ENCODE measurements at regions not wholly inside any gene's neighbourhood (a gene's known extent, or its start where the extent isn't known, plus 50 kb on each side); places are given as distances from the start of the nearest gene placed in this dataset.

DNA sequence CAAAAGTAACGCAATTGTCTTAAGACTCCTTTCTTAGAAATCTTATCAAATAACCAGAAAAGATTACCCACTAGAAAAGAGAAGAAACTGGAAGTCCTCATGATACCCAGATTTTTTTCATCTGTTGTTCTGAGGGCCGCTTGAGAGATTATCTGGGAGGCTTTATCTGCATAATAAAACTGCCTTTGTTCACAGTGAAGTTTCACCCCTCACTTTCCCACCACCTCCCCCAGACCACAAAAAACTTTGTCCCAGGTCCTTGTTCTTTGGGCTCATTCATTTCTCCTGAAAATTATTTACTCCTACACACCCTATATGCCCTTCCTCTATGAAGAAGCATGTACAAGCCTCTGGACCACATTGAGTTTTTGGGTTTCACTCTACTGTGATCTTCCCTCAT lies 745.1 kb upstream of the COBL start:
- no peak for DNase-seq (ENCODE audit: low spot score)

DNA sequence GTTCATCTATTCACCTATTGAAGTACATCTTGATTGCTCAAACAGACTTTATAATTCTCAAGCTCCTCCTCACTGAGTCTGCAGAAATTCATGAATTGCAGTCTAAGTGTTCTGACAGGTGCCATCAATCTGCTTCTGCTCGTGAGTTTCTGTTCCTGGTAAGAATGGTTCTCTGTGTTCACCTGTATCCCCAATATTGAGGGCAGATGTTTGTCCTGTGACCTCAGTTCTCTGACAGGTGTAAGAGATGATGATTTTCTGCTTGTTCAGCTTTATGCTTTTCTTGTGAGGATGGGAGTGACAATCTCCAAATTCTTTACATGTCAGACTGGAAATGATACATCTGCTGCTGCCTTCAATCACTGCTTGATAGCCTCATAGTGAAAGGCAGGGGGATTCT lies 736.9 kb upstream of the COBL start:
- DNase-seq (ENCODE audit: low spot score): no peak

- no peak for DNase-seq (ENCODE audit: low spot score)
These were observed 714.1 kb upstream of the COBL start for GRCh38 chr7:52030722-52031121.

GRCh38 chr7:52026140-52026539 lies 709.5 kb upstream of the COBL start:
- no peak for DNase-seq (ENCODE audit: low spot score)

DNA sequence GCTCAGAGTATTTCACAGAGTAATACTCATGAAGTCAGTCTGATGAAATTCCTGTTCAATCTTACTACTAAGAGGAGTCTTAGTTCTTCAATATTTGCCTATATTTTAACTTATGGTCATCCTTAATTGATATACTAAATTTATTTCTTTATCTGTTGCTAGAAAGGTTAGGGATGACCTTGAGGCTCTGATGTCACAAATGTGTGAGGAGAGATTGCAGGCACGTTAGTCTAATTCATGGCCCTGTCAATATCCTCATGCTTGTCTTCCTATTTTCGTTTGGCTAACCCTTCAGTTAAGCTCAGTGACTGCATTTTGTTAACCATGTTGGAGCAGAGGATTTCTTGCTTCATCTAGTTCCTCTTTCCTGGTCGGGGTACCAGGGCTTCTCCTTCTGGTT lies 704.7 kb upstream of the COBL start:
- no peak for DNase-seq (ENCODE audit: low spot score)

DNA sequence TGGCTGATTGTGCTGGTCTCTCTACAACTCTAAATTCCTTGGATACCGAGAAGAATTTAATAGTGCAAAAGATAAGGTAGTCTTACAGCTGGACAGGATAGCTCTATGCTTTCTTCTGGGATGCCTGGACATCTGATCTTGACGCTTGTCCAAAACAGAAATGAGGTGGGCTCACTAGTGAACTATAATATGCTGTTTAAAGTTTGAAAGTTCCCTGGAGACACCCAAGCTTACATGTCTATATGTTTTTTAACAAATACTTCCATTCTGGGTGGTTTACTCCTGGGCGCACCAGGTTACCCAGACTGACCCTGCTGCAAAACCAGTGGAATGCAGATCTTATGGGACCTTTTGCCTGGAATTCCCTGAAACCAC lies 702.1 kb upstream of the COBL start:
- DNase-seq (ENCODE audit: low spot score): no peak

DNA sequence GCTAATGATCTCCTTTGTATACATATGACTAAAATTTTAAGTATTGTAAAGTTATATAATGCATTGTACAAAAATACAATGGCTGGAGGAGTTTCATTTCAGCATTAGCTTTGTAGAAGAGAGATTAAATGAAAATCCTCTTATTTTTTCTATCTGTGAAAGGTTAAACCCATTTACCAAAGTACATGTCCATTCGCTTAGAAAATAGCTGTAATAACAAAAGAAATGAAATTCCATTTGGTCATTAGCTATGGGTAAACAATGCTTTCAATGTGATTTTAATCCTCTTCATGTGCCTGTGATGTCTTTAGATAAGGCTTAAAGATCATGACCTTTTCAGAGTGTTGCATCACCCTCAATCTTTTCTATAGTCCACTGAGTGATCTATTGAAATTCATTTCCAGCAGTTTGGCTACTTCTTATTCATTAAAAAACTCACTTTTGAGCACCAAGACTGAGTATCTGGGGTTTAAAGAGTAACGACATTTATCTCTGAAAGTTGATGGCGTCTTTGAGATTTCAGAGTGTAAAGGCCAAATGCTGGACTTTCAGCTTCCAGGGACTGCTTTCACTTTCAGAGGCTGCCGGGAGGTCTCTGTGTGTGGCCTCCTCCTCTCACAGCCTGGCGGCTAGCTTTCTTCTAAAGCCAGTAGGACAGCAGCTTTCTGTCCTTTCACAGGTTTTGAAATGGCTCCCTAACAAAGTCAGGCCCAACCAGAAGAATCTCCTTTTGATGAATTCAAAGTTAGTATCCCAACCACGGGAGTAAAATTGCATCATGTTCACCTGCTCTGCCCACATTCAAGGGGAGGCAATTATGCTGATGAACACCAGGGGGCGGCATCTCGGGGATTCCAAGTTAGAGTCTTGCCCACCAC lies 701.4 kb upstream of the COBL start:
- peak; percentile 74 for DNase-seq (ENCODE audit: low spot score)

DNA sequence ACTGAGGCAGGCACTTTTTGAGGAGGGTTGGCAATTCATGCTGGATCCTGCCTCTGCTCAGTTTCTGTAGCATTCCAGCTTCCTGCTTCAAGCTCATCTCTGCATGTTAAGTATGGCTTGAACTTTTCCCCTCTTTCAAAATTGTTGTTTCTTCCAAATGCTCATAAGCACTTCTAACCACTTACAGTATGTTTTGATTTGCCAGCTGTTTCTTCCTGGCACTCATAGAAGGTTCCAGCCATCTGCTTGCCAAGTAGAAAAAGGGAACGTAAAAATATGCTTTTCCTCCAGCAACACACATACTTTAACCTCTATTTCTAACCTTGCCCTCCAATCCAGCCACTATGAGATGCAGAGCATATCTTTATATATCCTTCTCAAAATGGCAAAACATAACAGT lies 692.6 kb upstream of the COBL start:
- peak; percentile 38 for DNase-seq (ENCODE audit: low spot score)

GRCh38 chr7:52006674-52007073 lies 690.1 kb upstream of the COBL start:
- no peak for DNase-seq (ENCODE audit: low spot score)

GRCh38 chr7:52005613-52006012 lies 689.0 kb upstream of the COBL start:
- DNase-seq (ENCODE audit: low spot score): no peak

GRCh38 chr7:51995596-51996179 lies 679.1 kb upstream of the COBL start:
- no peak for DNase-seq (ENCODE audit: low spot score)

- DNase-seq (ENCODE audit: low spot score): no peak
These were observed 666.0 kb upstream of the COBL start for GRCh38 chr7:51982653-51983052.

- DNase-seq (ENCODE audit: low spot score): no peak
These were observed 664.2 kb upstream of the COBL start for GRCh38 chr7:51980812-51981211.

DNA sequence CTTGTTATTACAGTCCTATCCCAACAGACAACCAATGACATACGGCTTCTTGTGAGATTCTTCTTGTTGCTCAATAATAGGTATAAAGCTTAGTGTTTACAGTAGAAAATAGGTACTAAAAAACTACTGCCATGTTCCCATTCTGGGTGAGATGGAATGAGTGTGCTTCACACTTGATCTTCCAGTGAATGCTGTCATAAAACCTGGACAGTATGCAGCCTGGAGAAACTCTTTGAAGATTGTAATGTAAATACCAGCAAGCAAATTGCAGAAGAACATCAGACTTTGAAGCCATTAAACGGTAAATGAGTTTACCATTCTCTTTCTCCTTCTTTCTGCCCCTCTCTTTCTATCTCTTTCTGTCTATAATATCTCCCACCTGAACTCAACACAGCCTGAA lies 663.7 kb upstream of the COBL start:
- DNase-seq (ENCODE audit: low spot score): no peak

DNA sequence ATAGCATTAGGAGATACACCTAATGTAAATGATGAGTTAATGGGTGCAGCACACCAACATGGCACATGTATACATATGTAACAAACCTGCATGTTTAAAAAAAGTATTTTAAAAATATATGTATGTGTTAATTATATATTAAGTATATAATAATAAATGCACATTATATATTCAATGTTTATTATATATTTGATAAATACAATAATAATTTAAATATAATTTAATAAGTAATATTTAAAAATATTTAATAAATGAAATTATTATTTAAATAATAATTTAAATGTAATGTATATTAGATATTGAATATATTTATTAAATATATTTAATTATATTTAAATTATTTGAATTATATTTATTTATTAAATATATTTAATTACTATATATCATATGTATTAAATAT lies 661.3 kb upstream of the COBL start:
- DNase-seq (ENCODE audit: low spot score): no peak

- DNase-seq (ENCODE audit: low spot score): no peak
These were observed 657.3 kb upstream of the COBL start for GRCh38 chr7:51973939-51974338.

DNA sequence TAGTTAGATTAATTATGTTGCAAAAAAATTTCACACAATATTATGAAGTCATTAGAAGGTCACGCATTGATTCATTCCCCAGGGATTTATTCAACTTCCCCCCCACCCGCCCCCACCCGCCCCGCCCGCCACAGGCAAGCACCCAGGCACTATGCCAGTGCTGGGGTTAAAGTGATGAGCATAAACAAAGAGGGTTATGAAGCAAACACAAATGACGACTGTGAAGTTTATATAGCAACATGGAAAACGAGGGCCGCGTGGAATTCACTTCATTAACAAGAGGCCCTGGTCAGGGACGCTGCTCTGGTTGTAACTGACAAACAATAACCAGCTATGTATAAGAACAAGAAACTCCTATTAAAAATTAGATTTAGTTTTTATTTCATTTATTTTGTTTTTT lies 656.5 kb upstream of the COBL start:
- peak; percentile 36 for DNase-seq (ENCODE audit: low spot score)

- DNase-seq (ENCODE audit: low spot score): no peak
These were observed 654.5 kb upstream of the COBL start for GRCh38 chr7:51970961-51971665.

DNA sequence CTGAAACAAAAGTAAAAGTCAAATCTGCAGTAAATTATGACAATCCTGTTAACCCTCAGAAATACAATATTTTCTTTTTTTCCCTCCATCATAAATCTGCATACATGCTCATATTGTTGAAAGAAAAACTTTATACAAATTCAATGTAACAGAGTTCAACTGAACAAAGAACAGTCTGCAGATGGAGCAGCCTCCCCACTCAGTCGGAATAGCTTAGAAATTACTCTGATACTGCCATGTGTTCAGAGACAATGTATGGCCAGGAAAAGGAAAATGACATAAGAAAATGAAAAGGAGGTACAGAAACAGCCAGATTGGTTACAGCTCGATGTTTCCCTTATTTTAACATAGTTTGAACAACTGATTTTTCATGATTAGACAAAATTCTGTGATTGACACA lies 651.9 kb upstream of the COBL start:
- DNase-seq (ENCODE audit: low spot score): no peak

GRCh38 chr7:51965454-51965853 lies 648.8 kb upstream of the COBL start:
- DNase-seq (ENCODE audit: low spot score): no peak

- DNase-seq (ENCODE audit: low spot score): no peak
These were observed 645.2 kb upstream of the COBL start for GRCh38 chr7:51961804-51962203.

DNA sequence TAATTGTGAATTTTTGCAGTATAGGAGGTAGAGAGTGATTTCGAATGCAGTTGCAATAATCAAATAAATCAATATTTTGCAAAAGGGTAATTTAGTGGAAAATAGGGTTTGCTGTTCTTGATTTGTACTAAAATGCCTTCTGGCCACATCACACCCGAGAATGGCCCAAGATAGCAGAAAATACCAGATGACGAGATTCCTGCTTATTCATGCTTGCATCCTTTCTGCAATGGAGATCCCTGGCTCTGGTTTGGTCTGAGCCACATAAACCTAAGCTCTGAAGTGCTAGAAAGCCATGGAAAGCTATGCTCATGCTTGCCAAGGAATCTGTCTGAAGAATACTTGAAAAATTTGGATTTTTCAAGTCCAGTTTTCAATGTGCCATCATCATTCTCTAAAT lies 634.2 kb upstream of the COBL start:
- peak; percentile 26 for DNase-seq (ENCODE audit: low spot score)
